Type B pancreatic cell (in vitro differentiated cells): ENCODE measurements at regions not wholly inside any gene's neighbourhood (a gene's known extent, or its start where the extent isn't known, plus 50 kb on each side); places are given as distances from the start of the nearest gene placed in this dataset.
A peak's percentile ranks its signal among the peaks of the same experiment; 100 is the strongest.

Source experiments
- DNase-seq: peaks from one replicate; pipeline ENCODE4 v3.0.0; 2021; ENCODE audit warnings: mixed read lengths; ENCODE audit not compliant: unreplicated experiment; ENCODE audit errors: extremely low spot score
- H3K27ac Mint-ChIP-seq: 2 replicates; pipeline ENCODE4 v1.8.0; 2021; ENCODE audit warnings: mild to moderate bottlenecking, mixed read lengths
- H3K27me3 Mint-ChIP-seq: 2 replicates; pipeline ENCODE4 v1.8.0; 2021; ENCODE audit warnings: mixed read lengths
- H3K36me3 Mint-ChIP-seq: 2 replicates; pipeline ENCODE4 v1.8.0; 2021; ENCODE audit warnings: mixed read lengths
- H3K4me1 Mint-ChIP-seq: one replicate; pipeline ENCODE4 v1.8.0; 2021; ENCODE audit warnings: mixed read lengths; ENCODE audit not compliant: unreplicated experiment
- H3K4me3 Mint-ChIP-seq: 2 replicates; pipeline ENCODE4 v1.8.0; 2021; ENCODE audit warnings: mild to moderate bottlenecking, mixed read lengths
- H3K9me3 Mint-ChIP-seq: 2 replicates; pipeline ENCODE4 v1.8.0; 2021; ENCODE audit warnings: mixed read lengths
- TF ChIP-seq, protein P1 (sequence below): fragments of 200-600 bp; sonication (generic); conservative IDR thresholded peaks from 2 replicates; pipeline ENCODE4 v1.5.0; 2021; ENCODE audit warnings: antibody characterized with exemption, mild to moderate bottlenecking

DNA sequence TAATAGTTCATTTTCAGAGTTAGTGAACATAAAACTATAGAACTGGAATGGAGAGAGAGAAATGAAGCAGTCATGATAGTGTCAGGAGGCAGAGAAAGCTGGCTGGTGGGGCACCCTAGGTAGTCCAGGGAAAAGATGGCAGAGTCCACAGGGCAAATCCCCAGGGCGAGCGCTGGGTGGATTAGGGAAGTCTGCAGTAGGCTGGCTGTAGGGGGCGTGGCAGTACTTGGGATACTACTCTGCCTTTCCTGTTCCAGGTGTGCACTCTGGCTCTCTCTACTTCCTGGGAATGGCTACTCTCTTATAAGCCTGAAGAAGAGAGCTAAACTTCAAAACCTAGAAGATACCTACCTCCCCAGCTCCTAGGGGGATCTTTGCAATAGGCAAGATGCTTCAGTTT is 232.9 kb upstream of the SLC10A2 start:
- Mint-ChIP-seq H3K27me3 (peaks cover 4% of the 10 kb centered on the region), H3K36me3 (no peaks in the 10 kb centered on the region), H3K4me1 (no peaks in the 10 kb centered on the region), H3K27ac (no peak overlapping the region), H3K4me3 (no peak overlapping the region), H3K9me3 (no peaks in the 10 kb centered on the region)
- no peak for DNase-seq
- TF ChIP-seq, protein P1, sequence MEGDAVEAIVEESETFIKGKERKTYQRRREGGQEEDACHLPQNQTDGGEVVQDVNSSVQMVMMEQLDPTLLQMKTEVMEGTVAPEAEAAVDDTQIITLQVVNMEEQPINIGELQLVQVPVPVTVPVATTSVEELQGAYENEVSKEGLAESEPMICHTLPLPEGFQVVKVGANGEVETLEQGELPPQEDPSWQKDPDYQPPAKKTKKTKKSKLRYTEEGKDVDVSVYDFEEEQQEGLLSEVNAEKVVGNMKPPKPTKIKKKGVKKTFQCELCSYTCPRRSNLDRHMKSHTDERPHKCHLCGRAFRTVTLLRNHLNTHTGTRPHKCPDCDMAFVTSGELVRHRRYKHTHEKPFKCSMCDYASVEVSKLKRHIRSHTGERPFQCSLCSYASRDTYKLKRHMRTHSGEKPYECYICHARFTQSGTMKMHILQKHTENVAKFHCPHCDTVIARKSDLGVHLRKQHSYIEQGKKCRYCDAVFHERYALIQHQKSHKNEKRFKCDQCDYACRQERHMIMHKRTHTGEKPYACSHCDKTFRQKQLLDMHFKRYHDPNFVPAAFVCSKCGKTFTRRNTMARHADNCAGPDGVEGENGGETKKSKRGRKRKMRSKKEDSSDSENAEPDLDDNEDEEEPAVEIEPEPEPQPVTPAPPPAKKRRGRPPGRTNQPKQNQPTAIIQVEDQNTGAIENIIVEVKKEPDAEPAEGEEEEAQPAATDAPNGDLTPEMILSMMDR: no peak

GRCh38 chr13:103297083-103297482 is 230.9 kb upstream of the SLC10A2 start:
- H3K4me3 Mint-ChIP-seq: no peak overlapping the region
- no peaks in the 10 kb centered on the region for H3K9me3 Mint-ChIP-seq
- H3K27ac Mint-ChIP-seq: no peak overlapping the region
- TF ChIP-seq, protein P1: no peak
- H3K27me3 Mint-ChIP-seq: peaks cover 4% of the 10 kb centered on the region
- DNase-seq: no peak
- no peaks in the 10 kb centered on the region for H3K36me3 Mint-ChIP-seq
- H3K4me1 Mint-ChIP-seq: peaks cover 5% of the 10 kb centered on the region

GRCh38 chr13:103291798-103292572 is 225.8 kb upstream of the SLC10A2 start:
- TF ChIP-seq, protein P1: no peak
- H3K36me3 Mint-ChIP-seq: no peaks in the 10 kb centered on the region
- peak overlapping the region; percentile 18 for H3K4me3 Mint-ChIP-seq
- no peak overlapping the region for H3K27ac Mint-ChIP-seq
- no peak for DNase-seq
- H3K9me3 Mint-ChIP-seq: peaks cover 9% of the 10 kb centered on the region
- no peaks in the 10 kb centered on the region for H3K27me3 Mint-ChIP-seq
- peaks cover 23% of the 10 kb centered on the region for H3K4me1 Mint-ChIP-seq

- H3K36me3 Mint-ChIP-seq: no peaks in the 10 kb centered on the region
- H3K9me3 Mint-ChIP-seq: peaks cover 9% of the 10 kb centered on the region
- no peak for DNase-seq
- no peak overlapping the region for H3K4me3 Mint-ChIP-seq
- H3K27me3 Mint-ChIP-seq: no peaks in the 10 kb centered on the region
- TF ChIP-seq, protein P1: no peak
- no peak overlapping the region for H3K27ac Mint-ChIP-seq
- H3K4me1 Mint-ChIP-seq: peaks cover 23% of the 10 kb centered on the region
Observed at GRCh38 chr13:103291226-103291625, 225.0 kb upstream of the SLC10A2 start.

DNA sequence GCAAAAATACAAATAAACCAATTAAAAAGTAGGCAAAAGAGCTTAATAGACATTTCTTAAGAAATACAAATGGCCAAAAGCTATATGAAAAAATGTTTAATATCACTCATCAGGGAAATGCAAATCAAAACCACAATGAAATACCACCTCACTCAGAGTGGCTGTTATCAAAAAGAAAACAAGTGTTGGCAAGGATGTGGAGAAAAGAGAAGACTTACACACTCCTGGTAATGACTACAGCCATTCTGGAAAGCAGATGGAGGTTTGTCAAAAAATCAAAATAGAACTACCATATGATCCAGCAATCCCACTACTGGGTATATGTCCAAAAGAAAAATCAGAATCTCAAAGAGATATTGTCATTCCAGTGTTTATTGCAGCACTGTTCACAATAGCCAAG is 223.5 kb upstream of the SLC10A2 start:
- no peak overlapping the region for H3K4me3 Mint-ChIP-seq
- H3K27me3 Mint-ChIP-seq: no peaks in the 10 kb centered on the region
- H3K36me3 Mint-ChIP-seq: no peaks in the 10 kb centered on the region
- H3K9me3 Mint-ChIP-seq: peaks cover 9% of the 10 kb centered on the region
- peaks cover 23% of the 10 kb centered on the region for H3K4me1 Mint-ChIP-seq
- TF ChIP-seq, protein P1: no peak
- no peak overlapping the region for H3K27ac Mint-ChIP-seq
- DNase-seq: no peak
